K562 (cell line): ENCODE measurements at regions not wholly inside any gene's neighbourhood (a gene's known extent, or its start where the extent isn't known, plus 50 kb on each side); places are given as distances from the start of the nearest gene placed in this dataset.

Source experiments
- MTA2 ChIP-seq: fragments of 450-650 bp; IDR thresholded peaks from 2 replicates; pipeline ENCODE4 v1.6.1; 2016; ENCODE audit warnings: low read depth
- NR2C1 ChIP-seq, 2 experiments: fragments of 450-650 bp; IDR thresholded peaks; 2 replicates each; pipeline ENCODE4 v1.6.1; 2017; ENCODE audit warnings: mild to moderate bottlenecking in 2 of 2, antibody characterized with exemption in 1 of 2, inconsistent platforms in 1 of 2, missing compliant biosample characterization in 1 of 2, missing genetic modification characterization in 1 of 2
- PHF8 ChIP-seq: fragments of 200-600 bp; sonication (generic); IDR thresholded peaks from 2 replicates; pipeline ENCODE4 v1.6.1; 2012; ENCODE audit warnings: mixed run types, mild to moderate bottlenecking, inconsistent platforms, low read length, moderate library complexity, borderline replicate concordance
- POLR2AphosphoS5 ChIP-seq: IDR thresholded peaks from 2 replicates; pipeline ENCODE4 v1.6.1; 2011; ENCODE audit warnings: mild to moderate bottlenecking, low read depth, low read length, moderate library complexity; ENCODE audit not compliant: control insufficient read depth, insufficient read depth
- POLR2G ChIP-seq: fragments of 200-400 bp; formaldehyde crosslinking; IDR thresholded peaks from 2 replicates; pipeline ENCODE4 v1.6.1; 2017; ENCODE audit warnings: low read depth, mild to moderate bottlenecking, antibody characterized with exemption, low read length, moderate library complexity
- RAD21 ChIP-seq, 2 experiments: fragments of 250-450 bp in 1 of 2; fragments of 450-650 bp in 1 of 2; sonication (Bioruptor Pico) in 1 of 2; formaldehyde crosslinking in 1 of 2; IDR thresholded peaks in 1 of 2; conservative IDR thresholded peaks in 1 of 2; 2 replicates each; pipeline versions ENCODE4 v1.4.0 to v1.8.0; 2020 to 2022; ENCODE audit warnings: mild to moderate bottlenecking in 2 of 2, moderate library complexity in 1 of 2
- TF ChIP-seq, protein P1 (sequence below): sonication (generic); formaldehyde crosslinking; IDR thresholded peaks from 2 replicates; pipeline ENCODE4 v1.5.0; 2020; ENCODE audit warnings: missing genetic modification reagents
- TF ChIP-seq, protein P2 (sequence below), 3 experiments: IDR thresholded peaks in 2 of 3; conservative IDR thresholded peaks in 1 of 3; 2 replicates each; pipeline ENCODE4 v1.5.1; 2011 to 2012; ENCODE audit warnings: low read length in 3 of 3, mild to moderate bottlenecking in 3 of 3, control low read depth in 2 of 3, improper control_type of control experiment in 1 of 3, inconsistent platforms in 1 of 3, low read depth in 1 of 3, mixed read lengths in 1 of 3, moderate library complexity in 1 of 3; ENCODE audit not compliant: insufficient read depth in 2 of 3

DNA sequence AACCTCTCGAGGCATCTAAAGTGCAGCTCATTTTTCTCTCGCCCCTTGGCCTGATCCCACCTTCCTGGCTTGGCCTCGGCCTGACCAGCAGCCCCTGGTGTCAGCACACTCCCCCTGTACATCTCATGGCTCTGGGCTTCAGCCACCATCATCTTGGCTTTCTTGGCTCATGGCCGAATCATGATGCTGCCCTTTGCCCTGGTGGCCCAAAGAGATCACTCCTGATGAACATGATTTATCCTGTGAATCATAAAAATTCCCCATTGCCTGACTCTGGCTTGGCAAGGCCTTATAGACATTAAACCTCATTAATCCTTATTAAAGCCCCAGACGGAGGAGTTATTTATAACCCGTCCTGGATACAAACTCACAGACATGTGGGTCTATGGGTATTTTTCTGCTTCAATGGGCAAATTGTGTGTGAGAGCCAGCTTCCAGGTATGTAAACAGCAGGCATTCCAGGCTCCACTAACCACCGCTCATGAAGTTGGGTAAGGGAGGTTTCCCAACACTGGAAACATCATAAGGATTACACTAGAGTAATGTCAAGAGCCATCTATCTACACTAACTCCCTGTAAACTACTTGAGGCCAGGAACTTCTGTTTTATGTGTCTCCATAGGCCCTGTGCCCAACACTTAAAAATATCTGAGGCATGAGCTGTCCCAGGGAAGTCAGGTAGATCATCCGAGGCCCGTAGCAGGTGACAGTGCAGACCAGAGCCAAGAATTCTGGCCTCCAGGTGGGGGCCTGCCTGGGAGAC lies 171.2 kb downstream of the TTC8 start:
- TF ChIP-seq POLR2AphosphoS5 (no peak), PHF8 (no peak), RAD21 (CRISPR knock-in tag; conservative IDR thresholded peaks at IDR 0.05 in 1 of 2, IDR thresholded peaks at IDR 0.05 in 1 of 2) (no peak), POLR2G (no peak), NR2C1 (IDR thresholded peaks at IDR 0.05) (no peak), NR2C1 (tag; IDR thresholded peaks at IDR 0.05) (no peak), MTA2 (no peak)
- TF ChIP-seq, protein P1, sequence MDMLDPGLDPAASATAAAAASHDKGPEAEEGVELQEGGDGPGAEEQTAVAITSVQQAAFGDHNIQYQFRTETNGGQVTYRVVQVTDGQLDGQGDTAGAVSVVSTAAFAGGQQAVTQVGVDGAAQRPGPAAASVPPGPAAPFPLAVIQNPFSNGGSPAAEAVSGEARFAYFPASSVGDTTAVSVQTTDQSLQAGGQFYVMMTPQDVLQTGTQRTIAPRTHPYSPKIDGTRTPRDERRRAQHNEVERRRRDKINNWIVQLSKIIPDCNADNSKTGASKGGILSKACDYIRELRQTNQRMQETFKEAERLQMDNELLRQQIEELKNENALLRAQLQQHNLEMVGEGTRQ (CRISPR knock-in tag), result no peak
- TF ChIP-seq, protein P2, sequence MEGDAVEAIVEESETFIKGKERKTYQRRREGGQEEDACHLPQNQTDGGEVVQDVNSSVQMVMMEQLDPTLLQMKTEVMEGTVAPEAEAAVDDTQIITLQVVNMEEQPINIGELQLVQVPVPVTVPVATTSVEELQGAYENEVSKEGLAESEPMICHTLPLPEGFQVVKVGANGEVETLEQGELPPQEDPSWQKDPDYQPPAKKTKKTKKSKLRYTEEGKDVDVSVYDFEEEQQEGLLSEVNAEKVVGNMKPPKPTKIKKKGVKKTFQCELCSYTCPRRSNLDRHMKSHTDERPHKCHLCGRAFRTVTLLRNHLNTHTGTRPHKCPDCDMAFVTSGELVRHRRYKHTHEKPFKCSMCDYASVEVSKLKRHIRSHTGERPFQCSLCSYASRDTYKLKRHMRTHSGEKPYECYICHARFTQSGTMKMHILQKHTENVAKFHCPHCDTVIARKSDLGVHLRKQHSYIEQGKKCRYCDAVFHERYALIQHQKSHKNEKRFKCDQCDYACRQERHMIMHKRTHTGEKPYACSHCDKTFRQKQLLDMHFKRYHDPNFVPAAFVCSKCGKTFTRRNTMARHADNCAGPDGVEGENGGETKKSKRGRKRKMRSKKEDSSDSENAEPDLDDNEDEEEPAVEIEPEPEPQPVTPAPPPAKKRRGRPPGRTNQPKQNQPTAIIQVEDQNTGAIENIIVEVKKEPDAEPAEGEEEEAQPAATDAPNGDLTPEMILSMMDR (IDR thresholded peaks at IDR 0.05 in 2 of 3, conservative IDR thresholded peaks at IDR 0.05 in 1 of 3; ENCODE audit: insufficient read depth in 2 of 3, low read depth in 1 of 3, low read length in 3 of 3), result no peak
